GM18520 (cell line): ENCODE measurements at regions not wholly inside any gene's neighbourhood (a gene's known extent, or its start where the extent isn't known, plus 50 kb on each side); places are given as distances from the start of the nearest gene placed in this dataset.

Source experiments
- ATAC-seq: cut with Tn5 transposase; IDR thresholded peaks from one replicate; pipeline ENCODE4 v1.9.1; 2021; ENCODE audit not compliant: unreplicated experiment

- ATAC-seq: no peak
Measured at GRCh38 chr6:48833916-48834315, 629.1 kb downstream of the MMUT start.

DNA sequence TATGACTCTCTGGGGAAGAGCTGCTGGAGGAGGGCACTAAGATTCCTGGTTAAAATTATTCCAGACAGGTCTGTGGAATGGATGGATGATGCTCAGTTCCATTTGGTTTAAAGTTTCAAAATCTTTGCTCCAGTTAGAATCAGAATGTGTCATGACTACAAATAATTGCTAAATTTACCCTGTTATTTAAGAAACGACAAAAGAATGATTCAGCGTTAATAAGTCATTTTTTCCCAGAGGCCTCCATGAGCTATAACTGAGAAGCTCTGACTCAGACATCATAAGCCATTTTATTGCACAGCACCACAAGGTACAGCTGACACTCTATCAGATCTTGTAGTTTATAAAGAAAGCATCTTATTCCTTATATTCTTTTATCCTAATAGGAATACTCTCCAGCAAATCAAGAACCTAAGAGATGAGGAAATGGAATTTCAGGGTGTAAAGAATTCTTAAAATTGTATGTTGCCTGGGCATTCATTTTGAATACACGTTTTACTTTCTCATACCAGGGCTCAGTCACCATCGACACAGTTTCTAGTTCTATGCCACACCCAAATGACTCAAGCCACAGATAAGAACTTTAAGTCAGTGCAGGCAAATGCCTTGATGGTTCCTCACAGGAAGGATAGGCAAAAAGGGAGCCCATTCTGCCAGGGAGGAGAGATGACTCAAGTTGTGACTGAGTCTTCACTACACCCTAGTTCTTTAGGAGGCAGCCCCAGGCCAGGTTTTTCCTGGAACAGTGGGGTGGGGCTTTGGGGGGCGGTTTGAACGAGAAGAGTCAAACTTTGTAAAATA lies 636.0 kb downstream of the MMUT start:
- no peak for ATAC-seq

GRCh38 chr6:48826152-48826515 lies 636.9 kb downstream of the MMUT start:
- no peak for ATAC-seq

DNA sequence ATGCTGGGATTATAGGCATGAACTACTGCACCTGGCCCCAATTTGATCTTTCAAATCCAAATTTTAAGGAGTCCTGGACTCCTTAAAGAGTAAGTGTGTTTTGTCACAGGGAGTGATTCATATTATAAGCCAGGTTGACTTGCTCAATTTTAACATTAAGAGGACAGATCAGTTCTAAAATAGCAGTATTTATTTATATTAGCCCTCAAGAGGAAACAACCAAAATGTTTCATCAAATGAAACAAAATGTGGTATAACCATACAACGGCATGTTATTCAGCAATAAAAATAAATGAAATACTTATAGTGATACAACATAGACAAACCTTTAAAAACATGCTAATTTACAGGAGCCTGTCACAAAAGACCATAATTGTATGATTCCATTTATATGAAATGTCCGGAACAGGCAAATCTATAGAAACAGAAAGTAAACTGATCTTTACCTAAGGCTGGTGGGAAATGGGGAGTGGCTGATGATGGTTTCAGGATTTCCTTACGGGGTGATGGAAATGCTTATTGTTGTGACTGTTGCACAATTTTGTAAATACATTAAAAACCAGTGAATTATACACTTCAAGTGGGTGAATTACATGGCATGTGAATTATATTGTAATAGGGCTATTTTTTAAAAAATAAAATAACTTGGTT lies 637.4 kb downstream of the MMUT start:
- ATAC-seq: no peak

DNA sequence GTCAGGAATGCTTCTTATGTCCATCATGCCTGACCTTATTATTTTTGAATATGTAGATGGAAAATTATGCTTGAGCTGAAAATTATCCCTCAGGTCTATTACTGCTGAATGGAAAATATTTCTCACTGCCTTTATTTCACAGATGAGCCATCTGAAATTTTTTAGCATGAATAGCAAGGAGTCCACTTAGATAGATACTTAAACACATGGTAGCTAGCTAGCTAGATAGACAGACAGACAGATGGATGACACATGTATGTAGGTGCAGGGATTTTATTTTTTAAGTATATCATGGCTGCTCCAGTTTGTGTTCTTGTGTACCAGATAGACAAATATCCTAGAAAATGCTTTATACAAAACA lies 645.0 kb downstream of the MMUT start:
- no peak for ATAC-seq

GRCh38 chr6:48817333-48818051 lies 645.6 kb downstream of the MMUT start:
- no peak for ATAC-seq

- no peak for ATAC-seq
Measured at GRCh38 chr6:48814957-48815356, 648.1 kb downstream of the MMUT start.

DNA sequence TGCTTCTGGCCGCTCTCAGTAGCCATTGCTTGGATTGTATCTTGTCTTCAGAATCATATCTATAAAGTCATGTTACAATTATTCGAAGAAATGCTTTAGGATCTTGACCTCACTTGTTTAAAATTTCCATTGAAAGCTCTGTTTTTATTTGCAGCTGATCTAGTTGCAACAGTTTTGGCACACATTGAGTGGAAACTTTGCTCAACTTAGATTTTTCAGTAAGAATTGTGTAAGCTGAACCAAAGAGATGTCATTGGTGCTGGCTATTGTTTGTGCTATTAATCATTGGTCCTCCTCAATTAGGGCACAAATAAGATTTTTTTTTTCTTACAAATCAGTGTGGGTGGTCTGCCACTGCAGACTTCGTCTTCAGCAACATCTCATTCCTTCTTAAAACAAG lies 649.2 kb downstream of the MMUT start:
- no peak for ATAC-seq

DNA sequence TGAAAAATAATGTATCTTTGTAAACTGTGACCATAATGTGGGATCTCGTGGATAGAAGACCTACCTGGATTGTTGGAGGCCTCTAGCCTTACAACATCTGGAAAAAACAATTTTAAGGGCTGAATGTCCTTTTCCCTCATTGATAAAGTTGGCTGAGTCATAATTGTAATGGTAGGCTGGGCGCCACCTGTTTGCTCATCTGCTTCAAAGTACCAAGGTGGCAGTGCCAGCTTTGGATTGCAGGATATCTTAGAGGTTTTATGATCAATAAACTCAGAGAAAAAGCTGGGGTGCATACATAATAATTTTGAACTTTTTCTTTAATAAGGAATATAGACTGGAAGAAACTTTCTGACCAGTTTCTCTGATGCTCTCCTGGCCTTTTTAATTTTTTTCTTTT lies 653.4 kb downstream of the MMUT start:
- no peak for ATAC-seq

DNA sequence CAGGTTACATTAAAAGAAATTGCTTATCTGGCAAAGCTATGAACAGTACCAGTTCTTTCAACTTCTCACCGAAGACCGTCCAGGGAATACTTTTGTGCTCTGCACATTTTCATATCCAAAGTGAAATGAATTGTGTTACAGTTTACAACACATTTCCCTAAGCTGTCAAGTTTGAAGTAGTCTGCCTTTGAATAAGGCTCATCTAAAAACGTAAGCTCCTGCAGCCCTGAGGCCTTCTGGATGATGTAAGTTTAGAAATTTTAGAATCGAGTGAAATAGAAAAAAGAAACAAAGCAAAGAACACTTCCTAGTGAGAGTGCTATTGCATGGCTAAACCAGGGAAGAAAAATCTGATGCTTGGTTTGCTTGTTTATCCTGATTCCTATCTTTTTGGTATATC lies 653.8 kb downstream of the MMUT start:
- no peak for ATAC-seq

DNA sequence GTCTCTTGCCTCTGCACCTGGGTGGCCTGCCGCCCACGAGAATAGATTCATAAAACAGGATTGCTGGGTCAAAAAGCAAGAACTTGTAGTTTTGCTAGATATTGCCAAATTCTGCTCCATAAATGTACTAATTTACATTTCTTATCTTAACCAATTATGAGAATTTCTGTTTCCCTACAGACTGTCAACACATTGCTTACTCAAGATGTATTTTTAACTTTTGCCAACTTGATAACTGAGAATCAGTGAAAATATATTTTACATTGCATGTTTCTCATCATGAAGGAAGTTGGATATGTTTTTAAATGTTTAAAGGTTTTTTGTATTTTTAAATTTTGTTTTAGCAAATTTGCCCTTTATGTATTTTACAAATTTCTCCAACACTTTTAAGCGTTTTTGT lies 664.8 kb downstream of the MMUT start:
- ATAC-seq: no peak

GRCh38 chr6:48782225-48782624 lies 671.2 kb upstream of the PTCHD4 start:
- ATAC-seq: no peak

- ATAC-seq: no peak
Measured at GRCh38 chr6:48777411-48777810, 666.4 kb upstream of the PTCHD4 start.

GRCh38 chr6:48775157-48775556 lies 664.2 kb upstream of the PTCHD4 start:
- no peak for ATAC-seq

- no peak for ATAC-seq
Measured at GRCh38 chr6:48774276-48774675, 663.3 kb upstream of the PTCHD4 start.

GRCh38 chr6:48766349-48766748 lies 655.4 kb upstream of the PTCHD4 start:
- no peak for ATAC-seq

DNA sequence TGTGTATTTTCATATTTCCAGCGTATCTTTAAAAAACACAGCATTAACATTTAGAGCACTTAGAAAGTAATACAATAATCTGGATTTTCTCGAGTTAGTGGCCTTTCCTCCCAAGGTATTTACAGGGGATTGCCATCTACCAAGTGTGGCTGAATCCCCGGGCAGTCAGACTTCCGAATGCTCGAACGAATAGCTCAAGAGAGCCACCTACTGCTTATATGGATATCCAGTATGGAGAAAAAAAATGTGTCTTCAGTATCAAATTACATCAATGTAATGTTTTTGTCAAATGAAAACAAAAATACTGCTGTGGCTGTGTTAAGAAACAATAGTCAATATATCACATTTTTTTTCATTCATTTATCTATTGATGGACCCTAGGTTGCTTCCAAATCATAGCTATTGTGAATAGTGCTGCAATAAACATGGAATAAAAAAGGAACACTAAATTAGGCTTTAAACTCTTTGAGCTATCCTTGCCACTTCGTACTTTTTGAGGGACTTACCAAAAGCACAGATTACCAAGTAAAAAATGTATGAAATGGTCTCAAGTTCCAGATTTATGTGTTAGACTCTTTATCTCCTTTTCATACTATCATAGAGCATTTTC lies 654.5 kb upstream of the PTCHD4 start:
- no peak for ATAC-seq

- no peak for ATAC-seq
Measured at GRCh38 chr6:48764286-48765044, 653.5 kb upstream of the PTCHD4 start.

- no peak for ATAC-seq
Measured at GRCh38 chr6:48757661-48758060, 646.7 kb upstream of the PTCHD4 start.

DNA sequence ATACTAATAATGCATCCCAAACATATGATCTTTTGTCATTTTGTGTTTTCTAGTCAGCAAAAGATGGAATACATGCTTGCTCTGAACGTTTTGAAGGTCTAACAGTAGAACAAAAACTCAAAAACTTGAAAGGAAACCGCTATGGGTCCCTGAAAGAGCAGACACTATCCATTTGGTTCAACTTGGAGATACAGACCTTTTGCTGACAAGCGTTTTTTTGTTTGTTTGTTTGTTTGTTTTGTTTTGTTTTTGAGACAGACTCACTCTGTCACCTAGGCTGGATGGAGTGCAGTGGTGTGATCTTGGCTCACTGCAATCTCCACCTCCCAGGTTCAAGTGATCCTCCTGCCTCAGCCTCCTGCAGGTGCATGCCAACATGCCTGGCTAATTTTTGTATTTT lies 644.3 kb upstream of the PTCHD4 start:
- ATAC-seq: no peak

GRCh38 chr6:48754641-48755040 lies 643.6 kb upstream of the PTCHD4 start:
- no peak for ATAC-seq
